ENCODE measurements at regions not wholly inside any gene's neighbourhood (a gene's known extent, or its start where the extent isn't known, plus 50 kb on each side); places are given as distances from the start of the nearest gene placed in this dataset.

DNA sequence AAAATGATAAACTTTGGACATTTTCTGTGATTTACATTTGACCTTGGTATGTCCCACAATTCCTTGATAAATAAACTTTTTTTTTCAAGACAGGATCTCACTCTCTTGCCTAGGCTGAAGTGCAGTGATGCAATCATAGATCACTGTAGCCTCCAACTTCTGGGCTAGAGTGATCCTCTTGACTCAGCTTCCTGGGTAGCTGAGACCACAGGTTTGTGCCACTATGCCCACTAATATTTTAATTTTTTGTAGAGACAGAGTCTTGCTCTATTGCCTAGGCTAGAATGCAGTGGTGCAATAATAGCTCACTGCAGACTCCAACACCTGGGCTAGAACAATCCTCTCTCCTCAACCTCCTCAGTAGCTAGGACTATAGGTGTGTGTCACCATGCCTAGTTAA lies 79.1 kb upstream of the PTGDR start:
- Histone ChIP-seq H3K27ac (ENCODE audit: low read depth, low read length, poor library complexity, severe bottlenecking) (no peak overlapping the region), H3K4me2 (ENCODE audit: low read length) (no peak overlapping the region), H2AFZ (ENCODE audit: low read length) (no peak overlapping the region), H4K20me1 (ENCODE audit: insufficient read depth, low read length) (no peaks in the 10 kb centered on the region), H3K4me1 (ENCODE audit: insufficient read depth, low read length, poor library complexity, severe bottlenecking) (peaks cover 4% of the 10 kb centered on the region), H3K4me3 (ENCODE audit: low read depth, low read length, poor library complexity, severe bottlenecking) (no peak overlapping the region), H3K9me3 (ENCODE audit: low read length) (no peaks in the 10 kb centered on the region), H3K36me3 (ENCODE audit: insufficient read depth, low read length) (no peaks in the 10 kb centered on the region), H3K9me2 (ENCODE audit: insufficient read depth, low read length) (no peaks in the 10 kb centered on the region), H3K79me2 (ENCODE audit: insufficient read depth, low read depth, low read length) (no peaks in the 10 kb centered on the region)
- CTCF ChIA-PET (ENCODE audit: unreplicated experiment), result no interaction called here
- TF ChIP-seq EZH2phosphoT487 (IDR thresholded peaks at IDR 0.05; ENCODE audit: borderline replicate concordance, low read depth, low read length), result no peak
- no peak for TF ChIP-seq CTCF (conservative IDR thresholded peaks at IDR 0.05; ENCODE audit: low read length)
- POLR2A ChIA-PET, result interaction anchor here (1.5 kb wide), 1 partner anchor 13 kb away, joined by 5 read pairs; no protein-coding TSS in a partner anchor
- intact Hi-C loops (cut with micrococcal nuclease; ENCODE audit: unreplicated experiment), result no loop called here
- no TSS peak for BruUV-seq (replicated peaks)
- no peak for DNase-seq (ENCODE audit: low spot score)

GRCh38 chr14:52185178-52185577 lies 82.3 kb upstream of the PTGDR start:
- Histone ChIP-seq H3K36me3 (ENCODE audit: insufficient read depth, low read length) (no peaks in the 10 kb centered on the region), H3K9me2 (ENCODE audit: insufficient read depth, low read length) (no peaks in the 10 kb centered on the region), H4K20me1 (ENCODE audit: insufficient read depth, low read length) (no peaks in the 10 kb centered on the region), H3K79me2 (ENCODE audit: insufficient read depth, low read depth, low read length) (no peaks in the 10 kb centered on the region), H3K9me3 (ENCODE audit: low read length) (0 out of 2 replicates have a peak, but pooled peaks cover 6% of the 10 kb centered on the region), H3K4me1 (ENCODE audit: insufficient read depth, low read length, poor library complexity, severe bottlenecking) (peaks cover 4% of the 10 kb centered on the region), H2AFZ (ENCODE audit: low read length) (no peak overlapping the region), H3K4me2 (ENCODE audit: low read length) (no peak overlapping the region), H3K4me3 (ENCODE audit: low read depth, low read length, poor library complexity, severe bottlenecking) (no peak overlapping the region), H3K27ac (ENCODE audit: low read depth, low read length, poor library complexity, severe bottlenecking) (no peak overlapping the region)
- no peak for DNase-seq (ENCODE audit: low spot score)
- intact Hi-C loops (cut with micrococcal nuclease; ENCODE audit: unreplicated experiment), result no loop called here
- POLR2A ChIA-PET, result interaction anchor here (2.1 kb wide), 1 partner anchor 8 kb away, joined by 18 read pairs; no protein-coding TSS in a partner anchor
- TF ChIP-seq CTCF (conservative IDR thresholded peaks at IDR 0.05; ENCODE audit: low read length), result no peak
- no peak for TF ChIP-seq EZH2phosphoT487 (IDR thresholded peaks at IDR 0.05; ENCODE audit: borderline replicate concordance, low read depth, low read length)
- CTCF ChIA-PET (ENCODE audit: unreplicated experiment), result no interaction called here
- BruUV-seq (replicated peaks), result no TSS peak

DNA sequence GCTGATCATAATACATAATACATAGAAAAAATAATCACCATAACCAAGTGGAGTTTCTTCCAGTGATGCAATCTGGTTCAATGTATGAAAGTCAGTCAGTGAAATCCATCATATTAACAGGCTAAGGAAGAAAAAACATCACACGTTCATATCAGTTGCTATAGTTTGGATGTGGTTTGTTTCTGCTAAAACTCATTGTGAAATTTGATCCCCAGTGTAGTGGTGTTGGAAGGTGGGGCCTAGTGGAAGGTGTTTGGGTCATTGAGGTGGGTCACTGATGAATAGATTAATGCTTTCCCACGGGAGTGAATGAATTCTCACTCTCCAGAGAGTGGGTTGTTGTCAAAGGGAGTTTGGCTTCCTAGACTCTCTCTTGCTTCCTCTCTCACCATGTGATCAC lies 84.6 kb upstream of the PTGDR start:
- ChIA-PET CTCF (ENCODE audit: unreplicated experiment) (no interaction called here), POLR2A (no interaction called here)
- no peak overlapping the region for H3K4me2 ChIP-seq (ENCODE audit: low read length)
- no peaks in the 10 kb centered on the region; the same call in 1 of the 2 replicates for H3K36me3 ChIP-seq (ENCODE audit: insufficient read depth, low read length)
- no peaks in the 10 kb centered on the region for H4K20me1 ChIP-seq (ENCODE audit: insufficient read depth, low read length)
- no TSS peak for BruUV-seq (replicated peaks)
- H3K27ac ChIP-seq (ENCODE audit: low read depth, low read length, poor library complexity, severe bottlenecking), result no peak overlapping the region
- H3K4me1 ChIP-seq (ENCODE audit: insufficient read depth, low read length, poor library complexity, severe bottlenecking), result no peaks in the 10 kb centered on the region
- no peak overlapping the region for H3K4me3 ChIP-seq (ENCODE audit: low read depth, low read length, poor library complexity, severe bottlenecking)
- H3K79me2 ChIP-seq (ENCODE audit: insufficient read depth, low read depth, low read length), result no peaks in the 10 kb centered on the region
- TF ChIP-seq EZH2phosphoT487 (IDR thresholded peaks at IDR 0.05; ENCODE audit: borderline replicate concordance, low read depth, low read length) (no peak), CTCF (conservative IDR thresholded peaks at IDR 0.05; ENCODE audit: low read length) (no peak)
- intact Hi-C loops (cut with micrococcal nuclease; ENCODE audit: unreplicated experiment), result no loop called here
- H2AFZ ChIP-seq (ENCODE audit: low read length), result no peak overlapping the region
- peaks cover 9% of the 10 kb centered on the region; the same call in 1 of the 2 replicates for H3K9me3 ChIP-seq (ENCODE audit: low read length)
- H3K9me2 ChIP-seq (ENCODE audit: insufficient read depth, low read length), result no peaks in the 10 kb centered on the region
- DNase-seq (ENCODE audit: low spot score), result no peak
